Breast epithelium (tissue), 3 donors: ENCODE measurements at regions not wholly inside any gene's neighbourhood (a gene's known extent, or its start where the extent isn't known, plus 50 kb on each side); places are given as distances from the start of the nearest gene placed in this dataset.

Source experiments
- POLR2A ChIP-seq: fragments of 450-650 bp; IDR thresholded peaks from one replicate; pipeline ENCODE4 v1.6.1; 2016; ENCODE audit warnings: antibody characterized with exemption, mild to moderate bottlenecking, moderate library complexity
- POLR2AphosphoS5 ChIP-seq, 3 donors: sonication (generic); formaldehyde crosslinking; IDR thresholded peaks; one replicate each; pipeline ENCODE4 v1.6.1; 2017; ENCODE audit warnings: antibody characterized with exemption in 3 of 3
- TF ChIP-seq, protein P1 (sequence below), 3 donors: fragments of 450-650 bp; IDR thresholded peaks; one replicate each; pipeline ENCODE4 v1.5.1; 2016 to 2017; ENCODE audit warnings: antibody characterized with exemption in 3 of 3, mild to moderate bottlenecking in 3 of 3, moderate library complexity in 3 of 3

DNA sequence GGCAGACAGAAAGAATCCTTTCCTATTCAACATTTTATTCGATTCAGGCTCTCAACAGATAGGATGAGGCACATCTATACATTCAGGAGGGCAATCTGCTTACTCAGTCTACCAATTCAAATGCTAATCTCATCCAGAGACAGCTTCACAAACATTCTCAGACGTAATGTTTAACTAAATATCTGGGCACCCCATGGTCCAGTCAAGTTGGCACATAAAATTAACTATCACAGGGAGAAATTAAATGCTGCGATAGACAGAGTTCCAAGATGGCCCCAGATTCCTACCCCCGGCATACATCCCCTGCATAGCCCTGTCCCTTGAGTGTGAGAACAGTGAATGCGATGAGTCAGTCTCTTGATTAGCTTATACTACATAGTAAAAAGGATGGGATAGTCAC, 184.3 kb downstream of the FGFR2 start:
- TF ChIP-seq, protein P1, sequence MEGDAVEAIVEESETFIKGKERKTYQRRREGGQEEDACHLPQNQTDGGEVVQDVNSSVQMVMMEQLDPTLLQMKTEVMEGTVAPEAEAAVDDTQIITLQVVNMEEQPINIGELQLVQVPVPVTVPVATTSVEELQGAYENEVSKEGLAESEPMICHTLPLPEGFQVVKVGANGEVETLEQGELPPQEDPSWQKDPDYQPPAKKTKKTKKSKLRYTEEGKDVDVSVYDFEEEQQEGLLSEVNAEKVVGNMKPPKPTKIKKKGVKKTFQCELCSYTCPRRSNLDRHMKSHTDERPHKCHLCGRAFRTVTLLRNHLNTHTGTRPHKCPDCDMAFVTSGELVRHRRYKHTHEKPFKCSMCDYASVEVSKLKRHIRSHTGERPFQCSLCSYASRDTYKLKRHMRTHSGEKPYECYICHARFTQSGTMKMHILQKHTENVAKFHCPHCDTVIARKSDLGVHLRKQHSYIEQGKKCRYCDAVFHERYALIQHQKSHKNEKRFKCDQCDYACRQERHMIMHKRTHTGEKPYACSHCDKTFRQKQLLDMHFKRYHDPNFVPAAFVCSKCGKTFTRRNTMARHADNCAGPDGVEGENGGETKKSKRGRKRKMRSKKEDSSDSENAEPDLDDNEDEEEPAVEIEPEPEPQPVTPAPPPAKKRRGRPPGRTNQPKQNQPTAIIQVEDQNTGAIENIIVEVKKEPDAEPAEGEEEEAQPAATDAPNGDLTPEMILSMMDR (IDR thresholded peaks at IDR 0.05) = no peak
- TF ChIP-seq POLR2AphosphoS5 (IDR thresholded peaks at IDR 0.05) (no peak), POLR2A (no peak)
